ENCODE measurements at regions not wholly inside any gene's neighbourhood (a gene's known extent, or its start where the extent isn't known, plus 50 kb on each side); places are given as distances from the start of the nearest gene placed in this dataset.

- TF ChIP-seq, protein P1, sequence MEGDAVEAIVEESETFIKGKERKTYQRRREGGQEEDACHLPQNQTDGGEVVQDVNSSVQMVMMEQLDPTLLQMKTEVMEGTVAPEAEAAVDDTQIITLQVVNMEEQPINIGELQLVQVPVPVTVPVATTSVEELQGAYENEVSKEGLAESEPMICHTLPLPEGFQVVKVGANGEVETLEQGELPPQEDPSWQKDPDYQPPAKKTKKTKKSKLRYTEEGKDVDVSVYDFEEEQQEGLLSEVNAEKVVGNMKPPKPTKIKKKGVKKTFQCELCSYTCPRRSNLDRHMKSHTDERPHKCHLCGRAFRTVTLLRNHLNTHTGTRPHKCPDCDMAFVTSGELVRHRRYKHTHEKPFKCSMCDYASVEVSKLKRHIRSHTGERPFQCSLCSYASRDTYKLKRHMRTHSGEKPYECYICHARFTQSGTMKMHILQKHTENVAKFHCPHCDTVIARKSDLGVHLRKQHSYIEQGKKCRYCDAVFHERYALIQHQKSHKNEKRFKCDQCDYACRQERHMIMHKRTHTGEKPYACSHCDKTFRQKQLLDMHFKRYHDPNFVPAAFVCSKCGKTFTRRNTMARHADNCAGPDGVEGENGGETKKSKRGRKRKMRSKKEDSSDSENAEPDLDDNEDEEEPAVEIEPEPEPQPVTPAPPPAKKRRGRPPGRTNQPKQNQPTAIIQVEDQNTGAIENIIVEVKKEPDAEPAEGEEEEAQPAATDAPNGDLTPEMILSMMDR (IDR thresholded peaks at IDR 0.05): no peak
- TF ChIP-seq POLR2A (IDR thresholded peaks at IDR 0.05): no peak
These were observed 283.7 kb upstream of the MMADHC start for GRCh38 chr2:149871091-149871885.
